ENCODE measurements at regions not wholly inside any gene's neighbourhood (a gene's known extent, or its start where the extent isn't known, plus 50 kb on each side); places are given as distances from the start of the nearest gene placed in this dataset.

DNA sequence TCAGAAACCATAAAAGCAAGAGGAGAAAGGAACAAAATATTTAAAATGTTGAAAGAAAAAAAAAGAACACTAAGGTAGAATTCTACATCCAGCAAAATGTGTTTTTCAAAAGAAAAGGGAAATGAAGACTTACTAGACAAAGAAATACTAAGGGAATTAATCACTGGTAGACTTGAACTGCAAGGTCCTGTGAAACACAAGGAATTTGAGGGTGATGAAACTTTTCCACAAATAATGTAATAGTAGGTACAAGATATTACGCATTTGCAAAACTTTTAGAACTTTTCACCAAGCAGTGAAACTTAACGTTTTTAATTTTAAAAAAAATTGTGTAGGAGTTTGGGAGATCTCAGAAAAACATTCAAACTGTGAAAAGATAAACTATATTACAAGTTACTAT is 180.3 kb upstream of the MAGEB16 start:
- Mint-ChIP-seq H3K9me3 (peaks cover 3% of the 10 kb centered on the region), H3K4me1 (ENCODE audit: low read depth) (no peaks in the 10 kb centered on the region), H3K4me3 (no peak overlapping the region), H3K36me3 (ENCODE audit: low read depth) (no peaks in the 10 kb centered on the region), H3K27ac (no peak overlapping the region), H3K27me3 (no peaks in the 10 kb centered on the region)
- Histone ChIP-seq H3K27ac (ENCODE audit: low read depth in 1 of 2, low read length in 2 of 2) (no peak overlapping the region), H3K36me3 (ENCODE audit: insufficient read depth, low read length) (no peaks in the 10 kb centered on the region), H3K27me3 (ENCODE audit: control insufficient read depth in 1 of 2, insufficient read depth in 2 of 2, low read length in 2 of 2) (no peaks in the 10 kb centered on the region), H3K4me3 (ENCODE audit: low read length) (no peak overlapping the region), H3K4me1 (ENCODE audit: insufficient read depth, low read length) (no peaks in the 10 kb centered on the region), H3K9me3 (ENCODE audit: control insufficient read depth in 1 of 2, insufficient read depth in 1 of 2, low read length in 2 of 2) (peaks cover 0 to 3% of the 10 kb centered on the region in 2 experiments)
- CTCF ChIA-PET = no interaction called here
- no peak for DNase-seq
- no peak for TF ChIP-seq CTCF (IDR thresholded peaks at IDR 0.05)
- no peak for ATAC-seq (ENCODE audit: poor library complexity)
- POLR2A ChIA-PET = no interaction called here
- intact Hi-C loops (cut with DNase I, micrococcal nuclease) = no loop called here

DNA sequence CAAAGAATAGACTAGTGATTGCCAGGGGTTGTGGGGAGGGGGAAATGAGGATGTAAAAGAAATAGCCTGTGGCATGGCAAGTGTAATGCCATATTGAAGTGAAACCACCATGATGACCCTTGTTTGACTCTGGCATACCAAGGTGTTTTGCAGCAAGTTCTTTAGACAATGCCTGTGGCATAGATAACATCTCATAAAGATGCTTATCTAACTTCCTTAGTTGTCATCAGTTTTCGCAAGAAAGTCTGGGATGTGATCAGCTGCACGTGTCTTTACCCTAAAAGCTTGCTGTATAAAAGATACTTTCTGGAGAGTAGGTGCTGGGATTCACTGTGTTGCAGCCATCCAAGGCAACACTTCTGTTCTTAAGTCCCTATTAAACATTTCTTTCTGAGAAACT is 176.1 kb upstream of the MAGEB16 start:
- Mint-ChIP-seq H3K36me3 (ENCODE audit: low read depth) (no peaks in the 10 kb centered on the region), H3K4me3 (no peak overlapping the region), H3K27me3 (no peaks in the 10 kb centered on the region), H3K4me1 (ENCODE audit: low read depth) (no peaks in the 10 kb centered on the region), H3K27ac (no peak overlapping the region), H3K9me3 (peaks cover 3% of the 10 kb centered on the region)
- POLR2A ChIA-PET = no interaction called here
- no peaks in the 10 kb centered on the region for H3K4me1 ChIP-seq (ENCODE audit: insufficient read depth, low read length)
- peaks cover 0 to 16% of the 10 kb centered on the region in 2 experiments for H3K9me3 ChIP-seq (ENCODE audit: control insufficient read depth in 1 of 2, insufficient read depth in 1 of 2, low read length in 2 of 2)
- ATAC-seq (ENCODE audit: poor library complexity) = no peak
- H3K27me3 ChIP-seq (ENCODE audit: control insufficient read depth in 1 of 2, insufficient read depth in 2 of 2, low read length in 2 of 2) = no peaks in the 10 kb centered on the region
- intact Hi-C loops (cut with DNase I, micrococcal nuclease) = no loop called here
- no peaks in the 10 kb centered on the region for H3K36me3 ChIP-seq (ENCODE audit: insufficient read depth, low read length)
- no peak for DNase-seq
- no peak for TF ChIP-seq CTCF (IDR thresholded peaks at IDR 0.05)
- H3K4me3 ChIP-seq (ENCODE audit: low read length) = no peak overlapping the region
- CTCF ChIA-PET = no interaction called here
- H3K27ac ChIP-seq (ENCODE audit: low read depth in 1 of 2, low read length in 2 of 2) = no peak overlapping the region

- no peaks in the 10 kb centered on the region for H3K4me1 Mint-ChIP-seq (ENCODE audit: low read depth)
- CTCF ChIA-PET = no interaction called here
- H3K27me3 Mint-ChIP-seq = no peaks in the 10 kb centered on the region
- no peak overlapping the region for H3K4me3 ChIP-seq (ENCODE audit: low read length)
- H3K27ac ChIP-seq (ENCODE audit: low read depth in 1 of 2, low read length in 2 of 2) = no peak overlapping the region
- no peaks in the 10 kb centered on the region for H3K4me1 ChIP-seq (ENCODE audit: insufficient read depth, low read length)
- no peaks in the 10 kb centered on the region for H3K36me3 ChIP-seq (ENCODE audit: insufficient read depth, low read length)
- peaks cover 0 to 16% of the 10 kb centered on the region in 2 experiments for H3K9me3 ChIP-seq (ENCODE audit: control insufficient read depth in 1 of 2, insufficient read depth in 1 of 2, low read length in 2 of 2)
- H3K9me3 Mint-ChIP-seq = peaks cover 3% of the 10 kb centered on the region
- no peak overlapping the region for H3K27ac Mint-ChIP-seq
- H3K36me3 Mint-ChIP-seq (ENCODE audit: low read depth) = no peaks in the 10 kb centered on the region
- no peaks in the 10 kb centered on the region for H3K27me3 ChIP-seq (ENCODE audit: control insufficient read depth in 1 of 2, insufficient read depth in 2 of 2, low read length in 2 of 2)
- no peak overlapping the region for H3K4me3 Mint-ChIP-seq
- intact Hi-C loops (cut with DNase I, micrococcal nuclease) = no loop called here
- ATAC-seq (ENCODE audit: poor library complexity) = no peak
- TF ChIP-seq CTCF (IDR thresholded peaks at IDR 0.05) = no peak
- POLR2A ChIA-PET = no interaction called here
- no peak for DNase-seq
Observed at GRCh38 chrX:35622601-35623000, 175.5 kb upstream of the MAGEB16 start.

Data from CD4-positive, alpha-beta T cell (primary cell).